ENCODE measurements at regions not wholly inside any gene's neighbourhood (a gene's known extent, or its start where the extent isn't known, plus 50 kb on each side); places are given as distances from the start of the nearest gene placed in this dataset.

GRCh38 chr2:216320852-216321251 lies 51.4 kb downstream of the MARCHF4 start:
- no peak for TF ChIP-seq CTCF (IDR thresholded peaks at IDR 0.05)
- no peaks in the 10 kb centered on the region for H3K27me3 ChIP-seq (replicated peaks; ENCODE audit: insufficient read depth)
- H3K4me1 ChIP-seq (ENCODE audit: control insufficient read depth in 1 of 2, low read depth in 2 of 2) = no peaks in the 10 kb centered on the region
- no peak overlapping the region for H3K27ac ChIP-seq
- H3K9me3 ChIP-seq = no peaks in the 10 kb centered on the region
- no peak overlapping the region for H3K4me3 ChIP-seq
- no peaks in the 10 kb centered on the region for H3K36me3 ChIP-seq
- DNase-seq (ENCODE audit: low spot score) (no peak), ATAC-seq (ENCODE audit: insufficient number of reproducible peaks, low FRiP score, low read depth) (no peak)

- Histone ChIP-seq H3K9me3 (no peaks in the 10 kb centered on the region), H3K36me3 (no peaks in the 10 kb centered on the region), H3K27me3 (replicated peaks; ENCODE audit: insufficient read depth) (no peaks in the 10 kb centered on the region), H3K27ac (no peak overlapping the region), H3K4me3 (no peak overlapping the region), H3K4me1 (ENCODE audit: control insufficient read depth in 1 of 2, low read depth in 2 of 2) (no peaks in the 10 kb centered on the region)
- DNase-seq (ENCODE audit: low spot score) (no peak), ATAC-seq (ENCODE audit: insufficient number of reproducible peaks, low FRiP score, low read depth) (no peak)
- no peak for TF ChIP-seq CTCF (IDR thresholded peaks at IDR 0.05)
Measured at GRCh38 chr2:216319771-216320170, 52.5 kb downstream of the MARCHF4 start.

- H3K9me3 ChIP-seq = no peaks in the 10 kb centered on the region
- H3K27me3 ChIP-seq (replicated peaks; ENCODE audit: insufficient read depth) = no peaks in the 10 kb centered on the region
- TF ChIP-seq CTCF (IDR thresholded peaks at IDR 0.05) = no peak
- no peaks in the 10 kb centered on the region for H3K36me3 ChIP-seq
- no peak overlapping the region for H3K4me3 ChIP-seq
- DNase-seq (ENCODE audit: low spot score) = no peak
- no peak for ATAC-seq (ENCODE audit: insufficient number of reproducible peaks, low FRiP score, low read depth)
- no peaks in the 10 kb centered on the region for H3K4me1 ChIP-seq (ENCODE audit: control insufficient read depth in 1 of 2, low read depth in 2 of 2)
- no peak overlapping the region for H3K27ac ChIP-seq
Measured at GRCh38 chr2:216318521-216318874, 53.8 kb downstream of the MARCHF4 start.

- H3K27me3 ChIP-seq (replicated peaks; ENCODE audit: insufficient read depth) = no peaks in the 10 kb centered on the region
- no peaks in the 10 kb centered on the region for H3K9me3 ChIP-seq
- no peaks in the 10 kb centered on the region for H3K36me3 ChIP-seq
- ATAC-seq (ENCODE audit: insufficient number of reproducible peaks, low FRiP score, low read depth) (no peak), DNase-seq (ENCODE audit: low spot score) (no peak)
- no peak overlapping the region for H3K27ac ChIP-seq
- no peak overlapping the region for H3K4me3 ChIP-seq
- H3K4me1 ChIP-seq (ENCODE audit: control insufficient read depth in 1 of 2, low read depth in 2 of 2) = no peaks in the 10 kb centered on the region
- no peak for TF ChIP-seq CTCF (IDR thresholded peaks at IDR 0.05)
Measured at GRCh38 chr2:216317831-216318520, 54.3 kb downstream of the MARCHF4 start.

- H3K36me3 ChIP-seq = no peaks in the 10 kb centered on the region
- H3K27me3 ChIP-seq (replicated peaks; ENCODE audit: insufficient read depth) = no peaks in the 10 kb centered on the region
- TF ChIP-seq CTCF (IDR thresholded peaks at IDR 0.05) = no peak
- DNase-seq (ENCODE audit: low spot score) (no peak), ATAC-seq (ENCODE audit: insufficient number of reproducible peaks, low FRiP score, low read depth) (no peak)
- no peak overlapping the region for H3K27ac ChIP-seq
- H3K4me1 ChIP-seq (ENCODE audit: control insufficient read depth in 1 of 2, low read depth in 2 of 2) = no peaks in the 10 kb centered on the region
- H3K9me3 ChIP-seq = no peaks in the 10 kb centered on the region
- no peak overlapping the region for H3K4me3 ChIP-seq
Measured at GRCh38 chr2:216316743-216317142, 55.5 kb downstream of the MARCHF4 start.
